ENCODE measurements at regions not wholly inside any gene's neighbourhood (a gene's known extent, or its start where the extent isn't known, plus 50 kb on each side); places are given as distances from the start of the nearest gene placed in this dataset.

- TF ChIP-seq, protein P1, sequence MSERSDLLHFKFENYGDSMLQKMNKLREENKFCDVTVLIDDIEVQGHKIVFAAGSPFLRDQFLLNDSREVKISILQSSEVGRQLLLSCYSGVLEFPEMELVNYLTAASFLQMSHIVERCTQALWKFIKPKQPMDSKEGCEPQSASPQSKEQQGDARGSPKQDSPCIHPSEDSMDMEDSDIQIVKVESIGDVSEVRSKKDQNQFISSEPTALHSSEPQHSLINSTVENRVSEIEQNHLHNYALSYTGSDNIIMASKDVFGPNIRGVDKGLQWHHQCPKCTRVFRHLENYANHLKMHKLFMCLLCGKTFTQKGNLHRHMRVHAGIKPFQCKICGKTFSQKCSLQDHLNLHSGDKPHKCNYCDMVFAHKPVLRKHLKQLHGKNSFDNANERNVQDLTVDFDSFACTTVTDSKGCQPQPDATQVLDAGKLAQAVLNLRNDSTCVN (CRISPR knock-in tag; IDR thresholded peaks at IDR 0.05): no peak
- TF ChIP-seq NUFIP1 (IDR thresholded peaks at IDR 0.05; ENCODE audit: partially characterized antibody): no peak
- no peak for TF ChIP-seq RBM34 (IDR thresholded peaks at IDR 0.05; ENCODE audit: borderline replicate concordance, insufficient read depth, low read length)
- TF ChIP-seq ZNF75A (CRISPR knock-in tag; IDR thresholded peaks at IDR 0.05): no peak
- TF ChIP-seq ZNF175 (CRISPR knock-in tag; IDR thresholded peaks at IDR 0.05; ENCODE audit: low read depth): no peak
- TF ChIP-seq ZSCAN29 (IDR thresholded peaks at IDR 0.05): no peak
- TF ChIP-seq, protein P2, sequence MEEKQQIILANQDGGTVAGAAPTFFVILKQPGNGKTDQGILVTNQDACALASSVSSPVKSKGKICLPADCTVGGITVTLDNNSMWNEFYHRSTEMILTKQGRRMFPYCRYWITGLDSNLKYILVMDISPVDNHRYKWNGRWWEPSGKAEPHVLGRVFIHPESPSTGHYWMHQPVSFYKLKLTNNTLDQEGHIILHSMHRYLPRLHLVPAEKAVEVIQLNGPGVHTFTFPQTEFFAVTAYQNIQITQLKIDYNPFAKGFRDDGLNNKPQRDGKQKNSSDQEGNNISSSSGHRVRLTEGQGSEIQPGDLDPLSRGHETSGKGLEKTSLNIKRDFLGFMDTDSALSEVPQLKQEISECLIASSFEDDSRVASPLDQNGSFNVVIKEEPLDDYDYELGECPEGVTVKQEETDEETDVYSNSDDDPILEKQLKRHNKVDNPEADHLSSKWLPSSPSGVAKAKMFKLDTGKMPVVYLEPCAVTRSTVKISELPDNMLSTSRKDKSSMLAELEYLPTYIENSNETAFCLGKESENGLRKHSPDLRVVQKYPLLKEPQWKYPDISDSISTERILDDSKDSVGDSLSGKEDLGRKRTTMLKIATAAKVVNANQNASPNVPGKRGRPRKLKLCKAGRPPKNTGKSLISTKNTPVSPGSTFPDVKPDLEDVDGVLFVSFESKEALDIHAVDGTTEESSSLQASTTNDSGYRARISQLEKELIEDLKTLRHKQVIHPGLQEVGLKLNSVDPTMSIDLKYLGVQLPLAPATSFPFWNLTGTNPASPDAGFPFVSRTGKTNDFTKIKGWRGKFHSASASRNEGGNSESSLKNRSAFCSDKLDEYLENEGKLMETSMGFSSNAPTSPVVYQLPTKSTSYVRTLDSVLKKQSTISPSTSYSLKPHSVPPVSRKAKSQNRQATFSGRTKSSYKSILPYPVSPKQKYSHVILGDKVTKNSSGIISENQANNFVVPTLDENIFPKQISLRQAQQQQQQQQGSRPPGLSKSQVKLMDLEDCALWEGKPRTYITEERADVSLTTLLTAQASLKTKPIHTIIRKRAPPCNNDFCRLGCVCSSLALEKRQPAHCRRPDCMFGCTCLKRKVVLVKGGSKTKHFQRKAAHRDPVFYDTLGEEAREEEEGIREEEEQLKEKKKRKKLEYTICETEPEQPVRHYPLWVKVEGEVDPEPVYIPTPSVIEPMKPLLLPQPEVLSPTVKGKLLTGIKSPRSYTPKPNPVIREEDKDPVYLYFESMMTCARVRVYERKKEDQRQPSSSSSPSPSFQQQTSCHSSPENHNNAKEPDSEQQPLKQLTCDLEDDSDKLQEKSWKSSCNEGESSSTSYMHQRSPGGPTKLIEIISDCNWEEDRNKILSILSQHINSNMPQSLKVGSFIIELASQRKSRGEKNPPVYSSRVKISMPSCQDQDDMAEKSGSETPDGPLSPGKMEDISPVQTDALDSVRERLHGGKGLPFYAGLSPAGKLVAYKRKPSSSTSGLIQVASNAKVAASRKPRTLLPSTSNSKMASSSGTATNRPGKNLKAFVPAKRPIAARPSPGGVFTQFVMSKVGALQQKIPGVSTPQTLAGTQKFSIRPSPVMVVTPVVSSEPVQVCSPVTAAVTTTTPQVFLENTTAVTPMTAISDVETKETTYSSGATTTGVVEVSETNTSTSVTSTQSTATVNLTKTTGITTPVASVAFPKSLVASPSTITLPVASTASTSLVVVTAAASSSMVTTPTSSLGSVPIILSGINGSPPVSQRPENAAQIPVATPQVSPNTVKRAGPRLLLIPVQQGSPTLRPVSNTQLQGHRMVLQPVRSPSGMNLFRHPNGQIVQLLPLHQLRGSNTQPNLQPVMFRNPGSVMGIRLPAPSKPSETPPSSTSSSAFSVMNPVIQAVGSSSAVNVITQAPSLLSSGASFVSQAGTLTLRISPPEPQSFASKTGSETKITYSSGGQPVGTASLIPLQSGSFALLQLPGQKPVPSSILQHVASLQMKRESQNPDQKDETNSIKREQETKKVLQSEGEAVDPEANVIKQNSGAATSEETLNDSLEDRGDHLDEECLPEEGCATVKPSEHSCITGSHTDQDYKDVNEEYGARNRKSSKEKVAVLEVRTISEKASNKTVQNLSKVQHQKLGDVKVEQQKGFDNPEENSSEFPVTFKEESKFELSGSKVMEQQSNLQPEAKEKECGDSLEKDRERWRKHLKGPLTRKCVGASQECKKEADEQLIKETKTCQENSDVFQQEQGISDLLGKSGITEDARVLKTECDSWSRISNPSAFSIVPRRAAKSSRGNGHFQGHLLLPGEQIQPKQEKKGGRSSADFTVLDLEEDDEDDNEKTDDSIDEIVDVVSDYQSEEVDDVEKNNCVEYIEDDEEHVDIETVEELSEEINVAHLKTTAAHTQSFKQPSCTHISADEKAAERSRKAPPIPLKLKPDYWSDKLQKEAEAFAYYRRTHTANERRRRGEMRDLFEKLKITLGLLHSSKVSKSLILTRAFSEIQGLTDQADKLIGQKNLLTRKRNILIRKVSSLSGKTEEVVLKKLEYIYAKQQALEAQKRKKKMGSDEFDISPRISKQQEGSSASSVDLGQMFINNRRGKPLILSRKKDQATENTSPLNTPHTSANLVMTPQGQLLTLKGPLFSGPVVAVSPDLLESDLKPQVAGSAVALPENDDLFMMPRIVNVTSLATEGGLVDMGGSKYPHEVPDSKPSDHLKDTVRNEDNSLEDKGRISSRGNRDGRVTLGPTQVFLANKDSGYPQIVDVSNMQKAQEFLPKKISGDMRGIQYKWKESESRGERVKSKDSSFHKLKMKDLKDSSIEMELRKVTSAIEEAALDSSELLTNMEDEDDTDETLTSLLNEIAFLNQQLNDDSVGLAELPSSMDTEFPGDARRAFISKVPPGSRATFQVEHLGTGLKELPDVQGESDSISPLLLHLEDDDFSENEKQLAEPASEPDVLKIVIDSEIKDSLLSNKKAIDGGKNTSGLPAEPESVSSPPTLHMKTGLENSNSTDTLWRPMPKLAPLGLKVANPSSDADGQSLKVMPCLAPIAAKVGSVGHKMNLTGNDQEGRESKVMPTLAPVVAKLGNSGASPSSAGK (IDR thresholded peaks at IDR 0.05): no peak
- TF ChIP-seq ZNF41 (CRISPR knock-in tag; conservative IDR thresholded peaks at IDR 0.05): no peak
- no peak for TF ChIP-seq EP400 (IDR thresholded peaks at IDR 0.05)
- TF ChIP-seq RBBP5 (IDR thresholded peaks at IDR 0.05; ENCODE audit: borderline replicate concordance, insufficient read depth, low read length, poor library complexity, severe bottlenecking): no peak
- TF ChIP-seq MYBL2 (IDR thresholded peaks at IDR 0.05; ENCODE audit: low read depth): no peak
- no peak for TF ChIP-seq MYBL2 (CRISPR knock-in tag; IDR thresholded peaks at IDR 0.05; ENCODE audit: borderline replicate concordance)
- no peak; the same call in 1 of the 2 replicates for TF ChIP-seq ZNF512 (tag; IDR thresholded peaks at IDR 0.05)
- no peak for TF ChIP-seq ESRRA (IDR thresholded peaks at IDR 0.05; ENCODE audit: borderline replicate concordance, low read depth)
- TF ChIP-seq TCF15 (CRISPR knock-in tag; IDR thresholded peaks at IDR 0.05): no peak
Measured at GRCh38 chr21:14754259-14754604, 208.1 kb upstream of the SAMSN1 start (continued).

Data from K562 (cell line).